H9 (cell line): ENCODE measurements at regions not wholly inside any gene's neighbourhood (a gene's known extent, or its start where the extent isn't known, plus 50 kb on each side); places are given as distances from the start of the nearest gene placed in this dataset.

ENCODE experiments used
- DNase-seq: peaks from one replicate; pipeline ENCODE4 v3.0.0-alpha.2; 2017
- H2AFZ ChIP-seq: one replicate; pipeline ENCODE4 v1.6.1; 2013; ENCODE audit warnings: mild to moderate bottlenecking, low read length, control low read depth, moderate library complexity
- H2AK5ac ChIP-seq: 2 replicates; pipeline ENCODE4 v1.6.1; 2013; ENCODE audit warnings: low read length, control low read depth, mixed read lengths; ENCODE audit not compliant: insufficient read length
- H2BK120ac ChIP-seq: one replicate; pipeline ENCODE4 v1.6.1; 2013; ENCODE audit warnings: low read depth, mild to moderate bottlenecking, low read length, control low read depth, inconsistent platforms; ENCODE audit not compliant: poor library complexity, severe bottlenecking
- H2BK12ac ChIP-seq: 2 replicates; pipeline ENCODE4 v1.6.1; 2013; ENCODE audit warnings: low read length, control low read depth, mixed read lengths, low read depth; ENCODE audit not compliant: insufficient read length
- H2BK15ac ChIP-seq: 2 replicates; pipeline ENCODE4 v1.6.1; 2013; ENCODE audit warnings: low read depth, low read length, control low read depth
- H2BK20ac ChIP-seq: one replicate; pipeline ENCODE4 v1.6.1; 2013; ENCODE audit warnings: low read depth, mild to moderate bottlenecking, low read length, control low read depth, inconsistent platforms; ENCODE audit not compliant: poor library complexity, severe bottlenecking
- H2BK5ac ChIP-seq: 2 replicates; pipeline ENCODE4 v1.6.1; 2013; ENCODE audit warnings: low read length, control low read depth, mixed read lengths; ENCODE audit not compliant: insufficient read length
- H3K14ac ChIP-seq: 2 replicates; pipeline ENCODE4 v1.6.1; 2013; ENCODE audit warnings: low read length, control low read depth; ENCODE audit not compliant: insufficient read depth
- H3K18ac ChIP-seq: 2 replicates; pipeline ENCODE4 v1.6.1; 2013; ENCODE audit warnings: low read depth, mild to moderate bottlenecking, mixed read lengths, low read length, control low read depth; ENCODE audit not compliant: insufficient read length
- H3K23ac ChIP-seq: 2 replicates; pipeline ENCODE4 v1.6.1; 2013; ENCODE audit warnings: low read length, control low read depth, mixed read lengths, low read depth; ENCODE audit not compliant: insufficient read length
- H3K23me2 ChIP-seq: 2 replicates; pipeline ENCODE4 v1.6.1; 2013; ENCODE audit warnings: low read depth, mild to moderate bottlenecking, mixed read lengths, low read length, control low read depth; ENCODE audit not compliant: insufficient read length, poor library complexity, severe bottlenecking
- H3K27ac ChIP-seq: 2 replicates; pipeline ENCODE4 v1.5.1; 2013; ENCODE audit warnings: low read length, control low read depth, mixed read lengths, low read depth; ENCODE audit not compliant: insufficient read length
- H3K27me3 ChIP-seq: 2 replicates; pipeline ENCODE4 v1.6.1; 2013; ENCODE audit warnings: low read length, control low read depth, inconsistent platforms; ENCODE audit not compliant: insufficient read depth
- H3K4ac ChIP-seq: 2 replicates; pipeline ENCODE4 v1.6.1; 2013; ENCODE audit warnings: low read depth, mild to moderate bottlenecking, control low read depth, inconsistent platforms, low read length, moderate library complexity
- H3K4me1 ChIP-seq: 2 replicates; pipeline ENCODE4 v1.6.1; 2013; ENCODE audit warnings: low read length, control low read depth, inconsistent platforms; ENCODE audit not compliant: insufficient read depth
- H3K4me2 ChIP-seq: 2 replicates; pipeline ENCODE4 v1.6.1; 2013; ENCODE audit warnings: low read length, control low read depth, mixed read lengths; ENCODE audit not compliant: insufficient read length, insufficient read depth
- H3K56ac ChIP-seq: 2 replicates; pipeline ENCODE4 v1.6.1; 2013; ENCODE audit warnings: low read depth, mild to moderate bottlenecking, mixed read lengths, low read length, control low read depth; ENCODE audit not compliant: insufficient read length
- H3K79me1 ChIP-seq: 2 replicates; pipeline ENCODE4 v1.6.1; 2013; ENCODE audit warnings: low read depth, mild to moderate bottlenecking, moderate library complexity, low read length, control low read depth, inconsistent platforms; ENCODE audit not compliant: insufficient read depth, poor library complexity, severe bottlenecking
- H3K79me2 ChIP-seq: 2 replicates; pipeline ENCODE4 v1.6.1; 2013; ENCODE audit warnings: low read length, control low read depth, inconsistent platforms; ENCODE audit not compliant: insufficient read depth
- H3K9ac ChIP-seq: 2 replicates; pipeline ENCODE4 v1.6.1; 2013; ENCODE audit warnings: low read length, control low read depth, mixed read lengths; ENCODE audit not compliant: insufficient read length; ENCODE audit errors: extremely low read depth
- H3K9me3 ChIP-seq: one replicate; pipeline ENCODE4 v1.6.1; 2013; ENCODE audit warnings: low read depth, low read length, inconsistent platforms; ENCODE audit not compliant: control insufficient read depth
- H3T11ph ChIP-seq: one replicate; pipeline ENCODE4 v1.6.1; 2013; ENCODE audit warnings: mild to moderate bottlenecking, low read length, control low read depth, inconsistent platforms
- H4K20me1 ChIP-seq: one replicate; pipeline ENCODE4 v1.6.1; 2013; ENCODE audit not compliant: control insufficient read depth, insufficient read length, insufficient read depth
- H4K5ac ChIP-seq: 2 replicates; pipeline ENCODE4 v1.6.1; 2013; ENCODE audit warnings: low read depth, mild to moderate bottlenecking, mixed read lengths, low read length, control low read depth; ENCODE audit not compliant: insufficient read length
- H4K8ac ChIP-seq: replicated peaks from 2 replicates; pipeline ENCODE4 v1.6.1; 2013; ENCODE audit warnings: low read length, control low read depth, mixed read lengths, low read depth; ENCODE audit not compliant: insufficient read length
- H4K91ac ChIP-seq: 2 replicates; pipeline ENCODE4 v1.6.1; 2013; ENCODE audit warnings: low read depth, mild to moderate bottlenecking, moderate library complexity, mixed read lengths, low read length, control low read depth; ENCODE audit not compliant: insufficient read length
- H3K27ac Mint-ChIP-seq, 3 experiments: 2 replicates in 2 of 3; 3 replicates in 1 of 3; pipeline ENCODE4 v1.8.0; 2020 to 2021; ENCODE audit warnings: mixed read lengths in 3 of 3, mild to moderate bottlenecking in 1 of 3, moderate library complexity in 1 of 3
- H3K27me3 Mint-ChIP-seq: 2 replicates; pipeline ENCODE4 v1.8.0; 2021; ENCODE audit warnings: low read depth, mild to moderate bottlenecking, moderate library complexity, mixed read lengths
- H3K36me3 Mint-ChIP-seq, 3 experiments: 2 replicates in 2 of 3; 3 replicates in 1 of 3; pipeline ENCODE4 v1.8.0; 2020 to 2021; ENCODE audit warnings: low read depth in 3 of 3, mixed read lengths in 3 of 3; ENCODE audit not compliant: insufficient read depth in 1 of 3
- H3K4me1 Mint-ChIP-seq, 2 experiments: 2 replicates each; pipeline ENCODE4 v1.8.0; 2020; ENCODE audit warnings: mixed read lengths in 2 of 2
- H3K4me3 Mint-ChIP-seq, 2 experiments: 2 replicates in 1 of 2; 3 replicates in 1 of 2; pipeline ENCODE4 v1.8.0; 2020 to 2021; ENCODE audit warnings: mild to moderate bottlenecking in 2 of 2, mixed read lengths in 2 of 2, moderate library complexity in 1 of 2
- H3K9me3 Mint-ChIP-seq, 2 experiments: 2 replicates in 1 of 2; 3 replicates in 1 of 2; pipeline ENCODE4 v1.8.0; 2020; ENCODE audit warnings: mild to moderate bottlenecking in 2 of 2, mixed read lengths in 2 of 2, moderate library complexity in 1 of 2
- WGBS: extraction: QIAGEN DNeasy Blood & Tissue Kit; methylation state at CpG from one replicate; pipeline ENCODE4 v1.1.7; 2013; ENCODE audit warnings: missing lambda C conversion rate, low lambda C conversion rate, mixed read lengths; ENCODE audit not compliant: insufficient read length; ENCODE audit errors: extremely low coverage; 5-methylcytosine and 5-hydroxymethylcytosine counted together
- TF ChIP-seq, protein P1 (sequence below): fragments of 200-600 bp; sonication (generic); conservative IDR thresholded peaks from 3 replicates; pipeline ENCODE4 v1.8.0; 2021; ENCODE audit warnings: antibody characterized with exemption, mild to moderate bottlenecking

DNA sequence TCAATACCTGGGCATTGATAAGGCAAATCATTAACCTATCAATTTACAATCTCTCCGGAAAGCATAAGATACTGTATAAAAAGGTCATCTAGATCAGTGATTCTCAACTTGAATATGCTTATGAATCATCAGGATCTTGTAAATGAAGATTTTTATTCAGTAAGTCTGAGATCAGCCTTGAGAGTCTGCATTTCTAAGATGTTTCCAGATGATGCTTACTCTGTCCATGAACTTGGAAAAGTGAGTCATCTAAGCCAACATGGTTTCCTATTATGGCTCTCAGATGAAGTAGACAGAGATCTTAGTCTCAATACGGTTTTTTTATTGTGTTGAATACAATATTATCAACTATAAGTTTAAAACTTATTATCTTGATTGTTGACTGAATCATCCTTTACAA lies 226.4 kb upstream of the KIRREL3 start:
- no peak overlapping the region for H2BK12ac ChIP-seq
- H3K14ac ChIP-seq, result no peak overlapping the region
- no peak overlapping the region for H3K18ac ChIP-seq
- H2BK5ac ChIP-seq, result no peak overlapping the region
- no peak overlapping the region for H4K8ac ChIP-seq
- H3K79me2 ChIP-seq, result no peaks in the 10 kb centered on the region
- no peaks in the 10 kb centered on the region for H3K36me3 Mint-ChIP-seq
- WGBS, result no CpG with 5 or more reads among the region's 2 CpGs
- H2BK15ac ChIP-seq, result no peak overlapping the region
- H4K5ac ChIP-seq, result no peak overlapping the region
- no peaks in the 10 kb centered on the region for H3K9me3 Mint-ChIP-seq
- H3K27me3 Mint-ChIP-seq, result peaks cover 20% of the 10 kb centered on the region
- H3K9ac ChIP-seq, result no peak overlapping the region
- TF ChIP-seq, protein P1, sequence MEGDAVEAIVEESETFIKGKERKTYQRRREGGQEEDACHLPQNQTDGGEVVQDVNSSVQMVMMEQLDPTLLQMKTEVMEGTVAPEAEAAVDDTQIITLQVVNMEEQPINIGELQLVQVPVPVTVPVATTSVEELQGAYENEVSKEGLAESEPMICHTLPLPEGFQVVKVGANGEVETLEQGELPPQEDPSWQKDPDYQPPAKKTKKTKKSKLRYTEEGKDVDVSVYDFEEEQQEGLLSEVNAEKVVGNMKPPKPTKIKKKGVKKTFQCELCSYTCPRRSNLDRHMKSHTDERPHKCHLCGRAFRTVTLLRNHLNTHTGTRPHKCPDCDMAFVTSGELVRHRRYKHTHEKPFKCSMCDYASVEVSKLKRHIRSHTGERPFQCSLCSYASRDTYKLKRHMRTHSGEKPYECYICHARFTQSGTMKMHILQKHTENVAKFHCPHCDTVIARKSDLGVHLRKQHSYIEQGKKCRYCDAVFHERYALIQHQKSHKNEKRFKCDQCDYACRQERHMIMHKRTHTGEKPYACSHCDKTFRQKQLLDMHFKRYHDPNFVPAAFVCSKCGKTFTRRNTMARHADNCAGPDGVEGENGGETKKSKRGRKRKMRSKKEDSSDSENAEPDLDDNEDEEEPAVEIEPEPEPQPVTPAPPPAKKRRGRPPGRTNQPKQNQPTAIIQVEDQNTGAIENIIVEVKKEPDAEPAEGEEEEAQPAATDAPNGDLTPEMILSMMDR, result no peak
- H3K9me3 ChIP-seq, result no peaks in the 10 kb centered on the region
- H3K79me1 ChIP-seq, result no peaks in the 10 kb centered on the region
- H2BK20ac ChIP-seq, result no peak overlapping the region
- no peak overlapping the region for H3K4ac ChIP-seq
- H3K23me2 ChIP-seq, result no peaks in the 10 kb centered on the region
- H4K20me1 ChIP-seq, result no peaks in the 10 kb centered on the region
- H3K4me1 ChIP-seq, result 0 out of 2 replicates have a peak, but pooled peaks cover 3% of the 10 kb centered on the region
- H3K56ac ChIP-seq, result no peak overlapping the region
- H3T11ph ChIP-seq, result no peak overlapping the region
- no peak overlapping the region for H3K27ac Mint-ChIP-seq
- H3K4me1 Mint-ChIP-seq, result peaks cover 6% of the 10 kb centered on the region in 2 experiments
- no peak overlapping the region for H4K91ac ChIP-seq
- no peaks in the 10 kb centered on the region for H3K27me3 ChIP-seq
- H3K4me3 Mint-ChIP-seq, result no peak overlapping the region
- no peak overlapping the region for H2AK5ac ChIP-seq
- H3K23ac ChIP-seq, result no peak overlapping the region
- no peak overlapping the region for H2BK120ac ChIP-seq
- H3K4me2 ChIP-seq, result no peak overlapping the region
- H2AFZ ChIP-seq, result no peak overlapping the region
- DNase-seq, result no peak
- no peak overlapping the region for H3K27ac ChIP-seq
